NCI-H146 treated with DMSO at 0.1 percent for 48 hours (cell line): ENCODE measurements at regions not wholly inside any gene's neighbourhood (a gene's known extent, or its start where the extent isn't known, plus 50 kb on each side); places are given as distances from the start of the nearest gene placed in this dataset.
"Not testable (repeated sequence)": the region's sequence is repeated elsewhere in the genome, so short reads cannot be mapped to it uniquely, and the experiment has no call there.

Experiments used
- DNase-seq: peaks from one replicate; lab custom pipeline; 2025; ENCODE audit not compliant: unreplicated experiment; lab: John Stamatoyannopoulos, UW

DNA sequence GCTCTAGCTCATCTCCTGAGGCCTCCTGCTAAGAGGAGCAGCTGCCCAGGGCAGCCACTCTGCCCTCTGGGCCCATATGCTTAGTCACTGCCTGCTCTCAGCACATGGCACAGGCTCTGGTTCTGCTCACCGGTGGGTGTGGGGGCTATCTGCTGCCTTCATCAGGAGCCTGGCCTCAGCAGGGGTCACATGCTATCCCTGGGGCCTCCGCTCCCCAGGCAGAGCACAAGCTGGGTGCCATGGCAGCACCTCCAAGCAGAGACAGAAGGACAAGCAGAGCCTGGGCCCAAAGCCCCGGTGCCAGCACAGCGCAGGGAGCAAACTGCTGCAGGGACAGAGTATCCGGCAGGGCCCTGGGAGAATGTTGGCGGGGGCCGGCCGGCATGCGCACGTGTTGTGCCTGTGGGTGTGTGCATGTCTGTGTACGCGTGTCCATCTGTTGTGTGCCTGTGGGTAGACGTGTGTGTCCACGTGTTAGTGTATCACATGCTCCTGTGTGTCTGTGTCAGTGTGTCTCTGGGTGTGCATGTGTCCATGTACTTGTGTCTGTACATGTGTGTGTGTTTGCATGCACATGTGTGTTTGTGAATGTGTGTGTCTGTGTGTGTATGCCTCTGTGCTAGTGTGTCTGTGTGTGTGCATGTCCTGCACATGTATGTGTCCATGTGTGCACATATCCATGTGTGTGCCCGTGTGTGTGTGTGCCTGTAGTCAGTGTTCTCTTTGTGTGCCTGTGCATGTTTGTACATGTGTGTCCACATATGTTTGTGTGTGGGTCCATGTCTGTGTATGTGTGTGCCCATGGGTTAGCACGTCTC, 326.9 kb downstream of the TMEM121 start:
- DNase-seq: no peak

- DNase-seq: no peak
These were observed 327.7 kb downstream of the TMEM121 start for GRCh38 chr14:105853907-105854599.

DNA sequence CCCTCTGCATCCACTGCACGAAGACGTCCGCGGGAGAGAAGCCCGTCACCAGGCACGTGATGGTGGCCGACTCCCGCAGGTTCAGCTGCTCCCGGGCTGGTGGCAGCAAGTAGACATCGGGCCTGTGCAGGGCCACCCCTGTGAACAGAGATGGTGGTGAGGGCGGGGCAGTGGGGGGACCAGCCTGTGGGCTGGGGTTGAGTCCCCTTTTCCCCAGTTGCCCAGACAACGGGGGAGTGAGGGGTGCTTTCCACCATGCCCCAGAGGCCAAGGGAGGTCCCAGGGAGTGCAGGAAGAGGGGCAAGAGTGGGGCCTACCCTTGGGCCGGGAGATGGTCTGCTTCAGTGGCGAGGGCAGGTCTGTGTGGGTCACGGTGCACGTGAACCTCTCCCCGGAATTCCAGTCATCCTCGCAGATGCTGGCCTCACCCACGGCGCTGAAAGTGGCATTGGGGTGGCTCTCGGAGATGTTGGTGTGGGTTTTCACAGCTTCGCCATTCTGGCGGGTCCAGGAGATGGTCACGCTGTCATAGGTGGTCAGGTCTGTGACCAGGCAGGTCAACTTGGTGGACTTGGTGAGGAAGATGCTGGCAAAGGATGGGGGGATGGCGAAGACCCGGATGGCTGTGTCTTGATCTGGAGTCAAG, 328.3 kb downstream of the TMEM121 start:
- DNase-seq: no peak

DNA sequence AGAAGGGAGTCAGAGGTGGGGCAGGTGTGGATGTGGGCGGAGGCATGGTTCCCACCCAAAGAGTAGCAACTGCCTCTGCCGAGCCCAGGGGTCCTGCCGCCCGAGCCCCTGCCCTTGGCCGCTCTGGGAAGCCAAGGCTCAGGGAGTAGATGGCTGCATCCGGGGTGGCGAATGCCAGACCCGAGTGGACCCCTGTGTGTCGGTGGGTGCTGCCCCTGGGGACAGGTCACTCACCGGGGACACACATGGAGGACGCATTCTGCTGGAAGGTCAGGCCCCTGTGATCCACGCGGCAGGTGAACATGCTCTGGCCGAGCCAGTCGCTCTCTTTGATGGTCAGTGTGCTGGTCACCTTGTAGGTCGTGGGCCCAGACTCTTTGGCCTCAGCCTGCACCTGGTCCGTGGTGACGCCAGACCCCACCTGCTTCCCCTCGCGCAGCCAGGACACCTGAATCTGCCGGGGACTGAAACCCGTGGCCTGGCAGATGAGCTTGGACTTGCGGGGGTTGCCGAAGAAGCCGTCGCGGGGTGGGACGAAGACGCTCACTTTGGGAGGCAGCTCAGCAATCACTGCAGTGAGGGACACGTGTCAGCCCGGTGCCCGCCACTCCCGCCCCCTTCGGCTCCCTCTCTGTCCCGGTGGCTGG, 329.0 kb downstream of the TMEM121 start:
- DNase-seq: no peak

GRCh38 chr14:105855893-105856675, 329.7 kb downstream of the TMEM121 start:
- DNase-seq: no peak

DNA sequence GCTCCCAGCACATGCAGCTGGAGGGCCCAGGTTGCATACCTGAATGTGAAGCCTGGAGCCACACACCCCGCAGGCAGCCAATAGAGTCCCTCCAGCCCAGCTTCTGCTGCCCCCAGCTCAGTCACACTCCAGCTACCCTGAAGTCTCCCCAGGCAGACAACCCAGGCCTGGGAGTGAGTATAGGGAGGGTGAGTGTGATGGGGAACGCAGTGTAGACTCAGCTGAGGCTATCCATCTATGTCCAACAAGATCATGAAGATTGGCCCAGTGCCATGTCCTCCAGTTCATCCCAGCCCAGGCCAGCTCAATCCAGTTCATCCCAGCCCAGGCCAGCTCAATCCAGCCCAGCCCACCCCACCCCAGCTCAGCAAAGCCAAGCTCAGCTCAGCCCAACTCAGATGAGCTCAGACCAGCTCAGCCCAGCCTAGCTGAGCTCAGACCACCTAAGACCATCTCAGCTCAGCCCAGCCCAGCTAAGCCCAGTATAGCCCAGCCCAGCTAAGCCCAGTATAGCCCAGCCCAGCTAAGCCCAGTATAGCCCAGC, 330.4 kb downstream of the TMEM121 start:
- DNase-seq: no peak

DNA sequence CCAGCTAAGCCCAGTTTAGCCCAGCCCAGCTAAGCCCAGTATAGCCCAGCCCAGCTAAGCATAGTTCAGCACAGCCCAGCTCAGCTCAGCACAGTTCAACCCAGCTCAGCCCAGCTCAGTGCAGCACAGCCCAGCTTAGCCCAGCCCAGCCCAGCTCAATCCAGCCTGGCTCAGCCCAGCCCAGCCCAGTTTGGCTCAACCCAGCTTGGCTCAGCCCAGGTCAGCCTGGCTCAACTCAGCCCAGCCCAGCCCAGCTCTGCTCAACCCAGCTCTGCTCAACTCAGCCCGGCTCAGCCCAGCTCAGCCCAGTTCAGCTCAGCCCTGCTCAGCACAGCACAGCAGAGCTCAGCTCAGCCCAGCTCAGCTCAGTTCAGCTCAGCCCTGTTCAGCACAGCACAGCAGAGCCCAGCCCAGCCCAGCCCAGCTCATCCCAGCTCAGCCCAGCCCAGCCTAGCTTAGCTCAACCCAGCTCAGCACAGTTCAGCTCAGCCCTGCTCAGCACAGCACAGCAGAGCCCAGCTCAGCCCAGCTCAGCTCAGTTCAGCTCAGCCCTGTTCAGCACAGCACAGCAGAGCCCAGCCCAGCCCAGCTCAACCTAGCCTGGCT, 330.9 kb downstream of the TMEM121 start:
- DNase-seq: no peak

GRCh38 chr14:105857826-105858675, 331.7 kb downstream of the TMEM121 start:
- no peak for DNase-seq

- DNase-seq: no peak
These were observed 332.3 kb downstream of the TMEM121 start for GRCh38 chr14:105858676-105859025.

GRCh38 chr14:105859073-105859716, 332.8 kb downstream of the TMEM121 start:
- not testable (repeated sequence) for DNase-seq

- DNase-seq: no peak
These were observed 333.6 kb downstream of the TMEM121 start for GRCh38 chr14:105859717-105860614.

- no peak for DNase-seq
These were observed 334.5 kb downstream of the TMEM121 start for GRCh38 chr14:105860615-105861580.

DNA sequence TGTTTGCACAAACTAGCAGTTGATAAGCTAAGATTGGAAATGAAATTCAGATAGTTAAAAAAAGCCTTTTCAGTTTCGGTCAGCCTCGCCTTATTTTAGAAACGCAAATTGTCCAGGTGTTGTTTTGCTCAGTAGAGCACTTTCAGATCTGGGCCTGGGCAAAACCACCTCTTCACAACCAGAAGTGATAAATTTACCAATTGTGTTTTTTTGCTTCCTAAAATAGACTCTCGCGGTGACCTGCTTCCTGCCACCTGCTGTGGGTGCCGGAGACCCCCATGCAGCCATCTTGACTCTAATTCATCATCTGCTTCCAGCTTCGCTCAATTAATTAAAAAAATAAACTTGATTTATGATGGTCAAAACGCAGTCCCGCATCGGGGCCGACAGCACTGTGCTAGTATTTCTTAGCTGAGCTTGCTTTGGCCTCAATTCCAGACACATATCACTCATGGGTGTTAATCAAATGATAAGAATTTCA, 335.6 kb downstream of the TMEM121 start:
- no peak for DNase-seq

- no peak for DNase-seq
These were observed 336.3 kb downstream of the TMEM121 start for GRCh38 chr14:105862581-105863239.

GRCh38 chr14:105863296-105864108, 337.1 kb downstream of the TMEM121 start:
- DNase-seq: no peak
